GM12878 (cell line): ENCODE measurements at regions not wholly inside any gene's neighbourhood (a gene's known extent, or its start where the extent isn't known, plus 50 kb on each side); places are given as distances from the start of the nearest gene placed in this dataset.

Experiments
- ATAC-seq: fragments of 200-7000 bp; cut with Tn5 transposase; 3 replicates; pipeline ENCODE4 v1.9.1; 2020; ENCODE audit warnings: mild to moderate bottlenecking, moderate library complexity
- BruUV-seq: library from RNA; stranded (reverse); fragments of 400-500 nt; replicated peaks from 2 replicates; lab custom pipeline; 2021; lab: Mats Ljungman, UMichigan
- CTCF ChIA-PET: fragments of 300-600 bp; sonication (Branson Sonifier 250); formaldehyde crosslinking; extraction: SDS; loops from one replicate; lab custom pipeline; 2021; ENCODE audit warnings: inconsistent platforms; lab: Yijun Ruan, JAX
- POLR2A ChIA-PET: fragments of 350-600 bp; formaldehyde crosslinking; extraction: SDS; loops from one replicate; lab custom pipeline; 2021; ENCODE audit warnings: inconsistent platforms; lab: Charles Lee
- RAD21 ChIA-PET: fragments of 300-600 bp; sonication (Branson Sonifier 250); formaldehyde crosslinking; loops from one replicate; lab custom pipeline; 2023; ENCODE audit warnings: antibody characterized with exemption; ENCODE audit not compliant: unreplicated experiment; lab: Charles Lee
- SMC1A ChIA-PET: fragments of 300-600 bp; sonication (Branson Sonifier 250); formaldehyde crosslinking; loops from one replicate; lab custom pipeline; 2023; ENCODE audit not compliant: unreplicated experiment, uncharacterized antibody; lab: Charles Lee
- DNase-seq: peaks from one replicate; pipeline ENCODE4 v3.0.0-alpha.2; 2011; ENCODE audit warnings: low read depth, low spot score
- FAIRE-seq: peaks from 3 replicates; lab custom pipeline; 2011; peaks lifted over from hg19 to GRCh38; lab: Jason Lieb, UNC
- H2AFZ ChIP-seq: 2 replicates; pipeline ENCODE4 v1.6.0; 2011; ENCODE audit warnings: low read depth, low read length, control low read depth; ENCODE audit not compliant: control insufficient read depth
- H3K27ac ChIP-seq: 2 replicates; pipeline ENCODE4 v1.5.1; 2011; ENCODE audit warnings: control low read depth; ENCODE audit not compliant: control insufficient read depth, insufficient read depth
- H3K27me3 ChIP-seq, 2 experiments: replicated peaks in 1 of 2; 2 replicates each; pipeline versions ENCODE4 v1.6.0 to v1.6.1; 2011; ENCODE audit warnings: low read length in 1 of 2; ENCODE audit not compliant: control insufficient read depth in 2 of 2, insufficient read depth in 2 of 2
- H3K36me3 ChIP-seq, 2 experiments: 2 replicates each; pipeline ENCODE4 v1.5.1; 2011; ENCODE audit warnings: low read length in 1 of 2; ENCODE audit not compliant: control insufficient read depth in 2 of 2, insufficient read depth in 2 of 2
- H3K4me1 ChIP-seq: 2 replicates; pipeline ENCODE4 v1.6.1; 2011; ENCODE audit warnings: mild to moderate bottlenecking, low read length, moderate library complexity, mixed read lengths; ENCODE audit not compliant: control insufficient read depth, insufficient read depth
- H3K4me2 ChIP-seq: 2 replicates; pipeline ENCODE4 v1.6.0; 2011; ENCODE audit warnings: control low read depth; ENCODE audit not compliant: control insufficient read depth, insufficient read depth
- H3K4me3 ChIP-seq: fragments of 200-600 bp; sonication (generic); 2 replicates; pipeline ENCODE4 v1.5.1; 2016
- H3K79me2 ChIP-seq: 2 replicates; pipeline ENCODE4 v1.6.0; 2011; ENCODE audit warnings: low read length; ENCODE audit not compliant: control insufficient read depth, insufficient read depth
- H3K9ac ChIP-seq: 2 replicates; pipeline ENCODE4 v1.8.0; 2011; ENCODE audit warnings: low read length, control low read depth, mixed read lengths; ENCODE audit not compliant: control insufficient read depth, insufficient read depth
- H3K9me3 ChIP-seq: replicated peaks from 3 replicates; pipeline ENCODE4 v1.5.1; 2011; ENCODE audit warnings: mild to moderate bottlenecking, low read length; ENCODE audit not compliant: control insufficient read depth, insufficient read depth
- H4K20me1 ChIP-seq: 2 replicates; pipeline ENCODE4 v1.6.0; 2011; ENCODE audit not compliant: control insufficient read depth, insufficient read depth
- ATF3 ChIP-seq: IDR thresholded peaks from 2 replicates; pipeline ENCODE4 v1.6.1; 2011; ENCODE audit warnings: low read depth, mild to moderate bottlenecking, low read length, moderate library complexity, borderline replicate concordance; ENCODE audit errors: extremely low read depth
- BCL11A ChIP-seq: IDR thresholded peaks from 2 replicates; pipeline ENCODE4 v1.6.1; 2011; ENCODE audit warnings: low read depth, low read length
- CUX1 ChIP-seq: IDR thresholded peaks from 2 replicates; pipeline ENCODE4 v1.6.1; 2012; ENCODE audit warnings: improper control_type of control experiment, low read depth, low read length; ENCODE audit not compliant: insufficient replicate concordance
- IKZF1 ChIP-seq: fragments of 450-650 bp; conservative IDR thresholded peaks from 2 replicates; pipeline ENCODE4 v1.6.1; 2017; ENCODE audit warnings: antibody characterized with exemption, mild to moderate bottlenecking
- KLF5 ChIP-seq: fragments of 450-650 bp; IDR thresholded peaks from 2 replicates; pipeline ENCODE4 v1.6.1; 2014; ENCODE audit warnings: mild to moderate bottlenecking; ENCODE audit not compliant: partially characterized antibody
- RFX5 ChIP-seq: IDR thresholded peaks from 2 replicates; pipeline ENCODE4 v1.6.1; 2011; ENCODE audit warnings: low read depth, low read length, improper control_type of control experiment
- RUNX3 ChIP-seq: IDR thresholded peaks from 2 replicates; pipeline ENCODE4 v1.6.1; 2012; ENCODE audit warnings: low read length, inconsistent platforms
- SREBF2 ChIP-seq: IDR thresholded peaks from 2 replicates; pipeline ENCODE4 v1.6.1; 2012; ENCODE audit warnings: mild to moderate bottlenecking, low read length
- ZBTB11 ChIP-seq: fragments of 450-650 bp; formaldehyde crosslinking; IDR thresholded peaks from 2 replicates; pipeline ENCODE4 v1.5.0; 2022; ENCODE audit warnings: mild to moderate bottlenecking, missing genetic modification characterization
- ZNF217 ChIP-seq: fragments of 450-650 bp; IDR thresholded peaks from 2 replicates; pipeline ENCODE4 v1.6.1; 2017; ENCODE audit warnings: antibody characterized with exemption, mild to moderate bottlenecking
- ZNF24 ChIP-seq: fragments of 450-650 bp; IDR thresholded peaks from 2 replicates; pipeline ENCODE4 v1.6.1; 2017; ENCODE audit warnings: antibody characterized with exemption, mild to moderate bottlenecking
- WGBS: methylation state at CpG from one replicate; pipeline ENCODE4 v1.1.6; 2016; ENCODE audit warnings: low lambda C conversion rate; ENCODE audit not compliant: insufficient replicate concordance, insufficient coverage; ENCODE audit errors: missing lambda C conversion rate; 5-methylcytosine and 5-hydroxymethylcytosine counted together
- in situ Hi-C: fragments of 300-500 bp; cut with MboI; formaldehyde crosslinking; loops from 9 replicates; pipeline ENCODE4 v1.14.3; 2018; ENCODE audit warnings: mixed read lengths
- intact Hi-C: fragments of 100-400 bp; cut with micrococcal nuclease; formaldehyde crosslinking; loops from one replicate; pipeline ENCODE4 v1.14.2; 2022; ENCODE audit not compliant: unreplicated experiment

- H3K4me2 ChIP-seq = no peak overlapping the region
- FAIRE-seq (no peak), ATAC-seq (no peak), DNase-seq (no peak)
- no peak overlapping the region for H2AFZ ChIP-seq
- ChIA-PET POLR2A (no interaction called here), SMC1A (interaction anchor here (0.9 to 3.2 kb wide), 3 partner anchors 27 to 198 kb away, joined by 3 to 10 read pairs (median 7); no protein-coding TSS in a partner anchor), CTCF (interaction anchor here (0.7 kb wide), 1 partner anchor 534 kb away, joined by 3 read pairs; no protein-coding TSS in a partner anchor), RAD21 (no interaction called here)
- H3K9ac ChIP-seq = no peak overlapping the region
- H3K27me3 ChIP-seq = no peaks in the 10 kb centered on the region
- H3K9me3 ChIP-seq = peaks cover 6% of the 10 kb centered on the region; the same call in 2 of the 3 replicates
- no peak overlapping the region for H3K27ac ChIP-seq
- H3K36me3 ChIP-seq = no peaks in the 10 kb centered on the region
- in situ Hi-C loops = no loop called here
- no peaks in the 10 kb centered on the region for H3K79me2 ChIP-seq
- H3K4me1 ChIP-seq = peaks cover 29% of the 10 kb centered on the region
- 91% methylated on average over 3 of the region's 3 CpGs for WGBS
- no peaks in the 10 kb centered on the region for H4K20me1 ChIP-seq
- H3K4me3 ChIP-seq = no peak overlapping the region
- no TSS peak for BruUV-seq
- intact Hi-C loops = no loop called here
- no peak for TF ChIP-seq SREBF2
- TF ChIP-seq RUNX3 = no peak
- TF ChIP-seq ATF3 = no peak
- no peak for TF ChIP-seq IKZF1
- TF ChIP-seq ZNF217 = no peak
- TF ChIP-seq KLF5 = no peak
- no peak for TF ChIP-seq RFX5
- TF ChIP-seq ZBTB11 (CRISPR knock-in tag) = no peak
- TF ChIP-seq ZNF24 = no peak
- TF ChIP-seq CUX1 = no peak
- TF ChIP-seq BCL11A = no peak
- TF ChIP-seq, all 136 proteins: peak for 0
These were observed 209.2 kb downstream of the RBM26 start for GRCh38 chr13:79196843-79197242.
